CD4-positive, alpha-beta memory T cell (primary cell): ENCODE measurements at regions not wholly inside any gene's neighbourhood (a gene's known extent, or its start where the extent isn't known, plus 50 kb on each side); places are given as distances from the start of the nearest gene placed in this dataset.

Source experiments
- CTCF ChIA-PET: fragments of 350-600 bp; sonication (Branson Sonifier 250); formaldehyde crosslinking; loops from one replicate; lab custom pipeline; 2021; ENCODE audit warnings: inconsistent platforms; ENCODE audit not compliant: partially characterized antibody; lab: Charles Lee
- POLR2A ChIA-PET: fragments of 350-600 bp; sonication (Branson Sonifier 250); formaldehyde crosslinking; loops from one replicate; lab custom pipeline; 2021; ENCODE audit not compliant: partially characterized antibody; lab: Charles Lee
- DNase-seq, 5 donors: peaks; one replicate each; pipeline versions ENCODE4 v3.0.0 to v3.0.0-alpha.2; 2020 to 2022; ENCODE audit warnings: mixed read lengths in 1 of 5
- H3K27ac ChIP-seq: one replicate; pipeline ENCODE4 v1.7.0; 2013; ENCODE audit warnings: low read depth, low read length
- H3K27me3 ChIP-seq: 2 replicates; pipeline ENCODE4 v1.7.0; 2013; ENCODE audit warnings: mild to moderate bottlenecking, low read length, moderate library complexity; ENCODE audit not compliant: insufficient read depth
- H3K36me3 ChIP-seq: 2 replicates; pipeline ENCODE4 v1.7.0; 2013; ENCODE audit warnings: mild to moderate bottlenecking, low read length, moderate library complexity; ENCODE audit not compliant: insufficient read depth
- H3K4me1 ChIP-seq: 2 replicates; pipeline ENCODE4 v1.7.0; 2013; ENCODE audit warnings: mild to moderate bottlenecking, low read length, moderate library complexity; ENCODE audit not compliant: insufficient read depth
- H3K4me3 ChIP-seq, 2 donors: one replicate each; pipeline ENCODE4 v1.7.0; 2013; ENCODE audit warnings: low read length in 2 of 2, mild to moderate bottlenecking in 1 of 2
- H3K9me3 ChIP-seq, 2 donors: one replicate each; pipeline ENCODE4 v1.7.0; 2013; ENCODE audit warnings: low read length in 2 of 2, control low read depth in 1 of 2; ENCODE audit not compliant: control insufficient read depth in 1 of 2
- H3K27ac Mint-ChIP-seq, 7 donors: one replicate each; pipeline ENCODE4 v1.8.0; 2020 to 2021; ENCODE audit warnings: mixed read lengths in 7 of 7, mild to moderate bottlenecking in 6 of 7, inconsistent platforms in 3 of 7, moderate library complexity in 3 of 7
- H3K27me3 Mint-ChIP-seq, 2 donors: one replicate each; pipeline ENCODE4 v1.8.0; 2020 to 2021; ENCODE audit warnings: mixed read lengths in 2 of 2
- H3K36me3 Mint-ChIP-seq, 2 donors: one replicate each; pipeline ENCODE4 v1.8.0; 2020 to 2021; ENCODE audit warnings: mixed read lengths in 2 of 2, inconsistent platforms in 1 of 2, mild to moderate bottlenecking in 1 of 2
- H3K4me1 Mint-ChIP-seq, 4 donors: one replicate each; pipeline ENCODE4 v1.8.0; 2020 to 2021; ENCODE audit warnings: mixed read lengths in 4 of 4, mild to moderate bottlenecking in 1 of 4
- H3K4me3 Mint-ChIP-seq, 8 donors: one replicate each; pipeline ENCODE4 v1.8.0; 2020 to 2021; ENCODE audit warnings: mixed read lengths in 8 of 8, mild to moderate bottlenecking in 7 of 8, moderate library complexity in 6 of 8, inconsistent platforms in 3 of 8
- H3K9me3 Mint-ChIP-seq, 8 donors: one replicate each; pipeline ENCODE4 v1.8.0; 2020 to 2021; ENCODE audit warnings: mixed read lengths in 8 of 8, mild to moderate bottlenecking in 5 of 8, inconsistent platforms in 3 of 8, moderate library complexity in 1 of 8
- intact Hi-C: fragments of 100-400 bp; cut with micrococcal nuclease; formaldehyde crosslinking; loops from one replicate; pipeline ENCODE4 v1.15.1; 2023

DNA sequence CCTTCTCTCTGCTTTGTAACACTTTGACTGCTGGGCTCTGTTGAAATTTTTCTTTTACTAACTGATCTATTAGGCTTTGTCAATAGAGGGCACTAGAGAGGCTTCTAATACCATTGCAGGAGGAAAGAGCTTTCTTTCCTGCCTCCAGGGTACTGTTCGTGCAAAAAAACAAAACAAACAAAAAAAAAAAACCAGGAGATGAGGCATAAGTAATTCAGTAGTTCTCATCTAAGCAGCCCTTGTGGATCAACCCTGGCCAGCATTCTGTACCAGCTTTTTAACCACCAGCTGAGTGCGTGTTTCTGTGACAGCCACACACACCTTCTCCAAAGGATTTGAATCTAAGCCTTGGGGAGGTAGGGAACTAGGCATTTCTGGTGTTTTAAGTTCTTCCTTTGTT, 1707.6 kb upstream of the SLC10A2 start:
- H3K36me3 ChIP-seq: no peaks in the 10 kb centered on the region
- no peaks in the 10 kb centered on the region for H3K27me3 ChIP-seq
- Mint-ChIP-seq H3K4me1 (no peaks in the 10 kb centered on the region), H3K9me3 (peaks cover 0 to 5% (median 0%) of the 10 kb centered on the region in 8 donors), H3K4me3 (no peak overlapping the region), H3K36me3 (no peaks in the 10 kb centered on the region), H3K27ac (no peak overlapping the region), H3K27me3 (peaks cover 0 to 4% of the 10 kb centered on the region in 2 donors)
- ChIA-PET POLR2A (no interaction called here), CTCF (interaction anchor here (0.6 kb wide), 1 partner anchor 13 kb away, joined by 3 read pairs; no protein-coding TSS in a partner anchor)
- intact Hi-C loops: loop anchor here (2.0 kb wide), 1 partner anchor 1763 kb away; no protein-coding TSS in a partner anchor
- peak in 3 of 5 donors; percentile 0 to 4 (median 2) for DNase-seq
- no peaks in the 10 kb centered on the region for H3K4me1 ChIP-seq
- no peaks in the 10 kb centered on the region for H3K9me3 ChIP-seq
- H3K4me3 ChIP-seq: no peak overlapping the region
- no peak overlapping the region for H3K27ac ChIP-seq

DNA sequence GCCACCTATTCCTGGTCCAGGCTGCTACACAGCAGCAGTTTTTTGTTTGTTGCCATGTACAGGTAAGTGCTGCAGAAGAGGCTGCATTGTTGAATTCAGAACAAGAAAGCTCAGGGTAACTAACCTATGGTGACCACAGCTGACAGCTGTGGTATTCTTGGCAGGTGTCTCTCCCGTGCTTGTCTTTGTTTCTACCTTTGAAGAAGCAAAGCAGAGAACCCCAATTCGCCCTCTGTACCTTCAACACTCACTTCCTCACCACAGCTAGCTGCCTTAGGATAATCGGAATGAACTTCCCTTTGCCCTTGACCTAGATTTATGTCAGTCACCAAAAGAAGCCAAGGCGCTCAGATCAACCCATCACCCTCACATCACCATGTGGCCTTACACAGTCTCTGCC, 1703.3 kb upstream of the SLC10A2 start:
- peaks cover 0 to 4% of the 10 kb centered on the region in 2 donors for H3K27me3 Mint-ChIP-seq

DNA sequence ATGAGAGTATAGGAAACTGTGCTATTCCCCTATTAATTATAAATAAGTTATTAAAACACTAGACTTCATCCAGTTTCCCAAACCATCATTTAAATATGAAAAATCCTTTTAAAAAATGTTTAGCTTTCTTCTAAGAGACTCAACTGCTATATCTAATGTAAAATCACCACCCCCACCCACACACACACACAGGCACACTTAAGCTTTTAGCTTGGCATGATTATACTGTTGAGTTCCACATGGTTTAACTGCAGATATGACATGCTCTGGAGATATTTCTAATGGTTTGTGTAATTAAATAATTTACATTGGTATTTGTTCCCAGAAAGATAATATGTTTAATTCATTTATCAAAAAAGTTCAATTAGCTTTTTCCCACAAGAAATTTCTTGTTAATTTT, 1700.1 kb upstream of the SLC10A2 start:
- ChIA-PET CTCF (no interaction called here), POLR2A (no interaction called here)
- Histone ChIP-seq H3K27me3 (no peaks in the 10 kb centered on the region), H3K9me3 (no peaks in the 10 kb centered on the region), H3K36me3 (no peaks in the 10 kb centered on the region), H3K27ac (no peak overlapping the region), H3K4me3 (no peak overlapping the region), H3K4me1 (no peaks in the 10 kb centered on the region)
- DNase-seq: no peak
- peaks cover 0 to 4% (median 0%) of the 10 kb centered on the region in 8 donors for H3K9me3 Mint-ChIP-seq
- no peaks in the 10 kb centered on the region for H3K36me3 Mint-ChIP-seq
- no peak overlapping the region for H3K4me3 Mint-ChIP-seq
- peaks cover 0 to 4% of the 10 kb centered on the region in 2 donors for H3K27me3 Mint-ChIP-seq
- H3K27ac Mint-ChIP-seq: no peak overlapping the region
- no peaks in the 10 kb centered on the region for H3K4me1 Mint-ChIP-seq
- intact Hi-C loops: no loop called here

More for the DNA sequence above, 1703.3 kb upstream of the SLC10A2 start:
- no peak overlapping the region for H3K27ac ChIP-seq
- H3K4me3 ChIP-seq: no peak overlapping the region
- peaks cover 0 to 3% (median 0%) of the 10 kb centered on the region in 8 donors for H3K9me3 Mint-ChIP-seq
- ChIA-PET CTCF (no interaction called here), POLR2A (no interaction called here)
- H3K36me3 Mint-ChIP-seq: no peaks in the 10 kb centered on the region
- DNase-seq: peak in 1 of 5 donors; percentile 0
- H3K27ac Mint-ChIP-seq: no peak overlapping the region
- H3K36me3 ChIP-seq: no peaks in the 10 kb centered on the region
- H3K4me1 Mint-ChIP-seq: no peaks in the 10 kb centered on the region
- no peak overlapping the region for H3K4me3 Mint-ChIP-seq
- intact Hi-C loops: no loop called here
- H3K27me3 ChIP-seq: no peaks in the 10 kb centered on the region
- H3K4me1 ChIP-seq: no peaks in the 10 kb centered on the region
- H3K9me3 ChIP-seq: no peaks in the 10 kb centered on the region

DNA sequence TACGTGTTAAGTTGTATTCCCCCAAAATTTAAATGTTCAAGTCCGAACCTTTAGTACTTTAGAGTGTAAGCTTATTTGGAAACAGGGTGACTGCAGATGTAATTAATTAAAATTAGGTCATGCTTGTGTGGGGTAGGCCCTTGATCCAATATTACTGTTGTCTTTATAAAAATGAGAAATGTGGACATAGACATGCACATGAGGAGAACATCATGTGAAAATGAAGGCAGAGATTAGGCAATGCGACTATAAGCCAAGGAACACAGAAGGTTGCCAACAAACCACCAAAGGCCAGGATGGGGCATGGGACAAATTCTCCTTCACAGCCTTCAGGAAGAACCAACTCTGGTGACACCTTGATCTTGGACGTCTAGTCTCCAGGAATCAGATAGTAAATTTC, 1698.4 kb upstream of the SLC10A2 start:
- Histone ChIP-seq H3K4me3 (no peak overlapping the region), H3K27ac (no peak overlapping the region), H3K9me3 (no peaks in the 10 kb centered on the region), H3K27me3 (no peaks in the 10 kb centered on the region), H3K36me3 (no peaks in the 10 kb centered on the region), H3K4me1 (no peaks in the 10 kb centered on the region)
- DNase-seq: no peak
- H3K36me3 Mint-ChIP-seq: no peaks in the 10 kb centered on the region
- no peaks in the 10 kb centered on the region for H3K4me1 Mint-ChIP-seq
- intact Hi-C loops: no loop called here
- ChIA-PET CTCF (no interaction called here), POLR2A (no interaction called here)
- H3K27me3 Mint-ChIP-seq: no peaks in the 10 kb centered on the region
- H3K27ac Mint-ChIP-seq: no peak overlapping the region
- H3K9me3 Mint-ChIP-seq: peaks cover 0 to 3% (median 0%) of the 10 kb centered on the region in 8 donors
- H3K4me3 Mint-ChIP-seq: no peak overlapping the region

DNA sequence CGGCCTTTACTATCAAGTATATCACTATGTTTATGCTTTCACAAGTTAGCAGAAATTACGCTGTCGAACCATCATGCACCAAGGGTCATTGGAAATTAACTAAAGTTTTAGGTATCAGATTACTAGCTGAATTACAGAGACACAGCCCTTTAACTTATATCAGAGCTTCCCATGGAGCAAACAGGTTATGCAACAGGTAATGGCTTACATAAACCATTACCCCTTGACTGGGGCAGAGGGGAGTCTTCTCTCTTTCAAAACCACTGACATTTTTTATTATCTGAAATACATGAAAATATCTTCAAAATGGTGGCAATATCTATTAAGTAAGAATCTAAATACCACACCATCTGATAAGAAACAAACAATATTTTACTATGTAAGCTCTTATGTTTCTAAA, 1692.9 kb upstream of the SLC10A2 start:
- Mint-ChIP-seq H3K9me3 (peaks cover 0 to 2% (median 0%) of the 10 kb centered on the region in 8 donors), H3K4me1 (no peaks in the 10 kb centered on the region), H3K4me3 (no peak overlapping the region), H3K27me3 (no peaks in the 10 kb centered on the region), H3K27ac (no peak overlapping the region), H3K36me3 (no peaks in the 10 kb centered on the region)
- ChIA-PET CTCF (no interaction called here), POLR2A (no interaction called here)
- DNase-seq: no peak
- intact Hi-C loops: no loop called here
- no peaks in the 10 kb centered on the region for H3K36me3 ChIP-seq
- H3K27ac ChIP-seq: no peak overlapping the region
- no peak overlapping the region for H3K4me3 ChIP-seq
- H3K4me1 ChIP-seq: no peaks in the 10 kb centered on the region
- no peaks in the 10 kb centered on the region for H3K27me3 ChIP-seq
- no peaks in the 10 kb centered on the region for H3K9me3 ChIP-seq

DNA sequence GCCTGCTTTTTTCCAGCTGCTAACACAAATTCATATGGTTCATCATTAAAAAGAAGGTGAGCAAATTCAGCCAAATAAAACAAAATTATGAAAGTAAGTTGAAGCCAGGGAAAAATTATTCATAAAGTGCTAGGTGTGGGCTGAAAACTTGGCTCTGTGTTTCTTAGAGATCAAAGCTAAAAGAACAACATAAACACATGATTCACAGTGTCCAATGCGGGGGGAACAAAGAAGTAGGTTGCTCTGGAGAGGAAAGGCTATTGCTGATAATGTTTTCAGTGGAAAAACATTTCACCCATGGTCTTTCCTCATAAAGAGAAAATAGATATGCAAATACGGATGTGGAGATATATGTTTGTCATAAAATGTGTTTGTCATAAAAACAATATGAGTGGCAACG, 1691.5 kb upstream of the SLC10A2 start:
- H3K4me3 Mint-ChIP-seq: no peak overlapping the region
- Histone ChIP-seq H3K9me3 (no peaks in the 10 kb centered on the region), H3K36me3 (no peaks in the 10 kb centered on the region), H3K4me1 (no peaks in the 10 kb centered on the region), H3K4me3 (no peak overlapping the region), H3K27ac (no peak overlapping the region), H3K27me3 (no peaks in the 10 kb centered on the region)
- H3K9me3 Mint-ChIP-seq: peaks cover 0 to 2% (median 0%) of the 10 kb centered on the region in 8 donors
- DNase-seq: no peak
- intact Hi-C loops: no loop called here
- no peaks in the 10 kb centered on the region for H3K36me3 Mint-ChIP-seq
- no peaks in the 10 kb centered on the region for H3K27me3 Mint-ChIP-seq
- CTCF ChIA-PET: no interaction called here
- no peaks in the 10 kb centered on the region for H3K4me1 Mint-ChIP-seq
- POLR2A ChIA-PET: no interaction called here
- no peak overlapping the region for H3K27ac Mint-ChIP-seq

DNA sequence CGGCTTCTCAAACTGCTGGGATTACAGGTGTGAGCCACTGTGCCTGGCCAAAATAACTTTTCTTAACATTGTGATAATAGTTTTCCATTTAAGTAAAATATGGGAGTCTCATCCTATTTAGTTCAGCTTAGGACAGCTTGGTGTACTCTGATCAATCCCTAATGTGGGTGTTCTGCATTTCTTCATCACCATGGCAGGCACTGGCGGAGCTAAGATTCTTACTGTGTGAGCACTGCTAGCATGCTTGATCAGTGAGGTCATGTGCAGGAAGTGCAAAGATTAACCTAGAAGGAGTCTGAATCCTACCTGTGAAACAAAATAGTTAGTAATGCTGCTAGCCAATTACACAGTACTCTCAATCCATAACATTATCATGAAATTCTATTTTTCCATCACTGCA, 1684.2 kb upstream of the SLC10A2 start:
- H3K27ac Mint-ChIP-seq: no peak overlapping the region
- no peaks in the 10 kb centered on the region for H3K27me3 ChIP-seq
- ChIA-PET POLR2A (no interaction called here), CTCF (no interaction called here)
- no peaks in the 10 kb centered on the region for H3K36me3 ChIP-seq
- H3K4me3 ChIP-seq: no peak overlapping the region
- H3K4me1 Mint-ChIP-seq: no peaks in the 10 kb centered on the region
- peaks cover 0 to 2% (median 0%) of the 10 kb centered on the region in 8 donors for H3K9me3 Mint-ChIP-seq
- H3K27me3 Mint-ChIP-seq: no peaks in the 10 kb centered on the region
- H3K4me1 ChIP-seq: no peaks in the 10 kb centered on the region
- no peak for DNase-seq
- no peaks in the 10 kb centered on the region for H3K9me3 ChIP-seq
- no peak overlapping the region for H3K4me3 Mint-ChIP-seq
- intact Hi-C loops: no loop called here
- no peak overlapping the region for H3K27ac ChIP-seq
- H3K36me3 Mint-ChIP-seq: no peaks in the 10 kb centered on the region
